PC-3 (cell line): ENCODE measurements at regions not wholly inside any gene's neighbourhood (a gene's known extent, or its start where the extent isn't known, plus 50 kb on each side); places are given as distances from the start of the nearest gene placed in this dataset.

Source experiments
- ATAC-seq: fragments of 200-7000 bp; cut with Tn5 transposase; 2 replicates; pipeline ENCODE4 v1.9.1; 2020; ENCODE audit warnings: mild to moderate bottlenecking, moderate library complexity
- BruUV-seq: library from RNA; stranded (reverse); fragments of 400-500 nt; replicated peaks from 2 replicates; lab custom pipeline; 2021; lab: Mats Ljungman, UMichigan
- CTCF ChIA-PET: fragments of 300-600 bp; sonication (Branson Sonifier 250); formaldehyde crosslinking; loops from one replicate; lab custom pipeline; 2022; ENCODE audit warnings: antibody characterized with exemption; lab: Charles Lee
- POLR2A ChIA-PET: fragments of 300-600 bp; sonication (Branson Sonifier 250); formaldehyde crosslinking; loops from one replicate; lab custom pipeline; 2022; ENCODE audit warnings: antibody characterized with exemption; ENCODE audit not compliant: unreplicated experiment; lab: Charles Lee
- DNase-seq: peaks from one replicate; pipeline ENCODE4 v3.0.0-alpha.2; 2015
- H2AFZ ChIP-seq: fragments of 300-600 bp; sonication (generic); 2 replicates; pipeline ENCODE4 v1.6.0; 2016; ENCODE audit warnings: antibody characterized with exemption, low read length
- H3F3A ChIP-seq: fragments of 300-600 bp; sonication (generic); one replicate; pipeline ENCODE4 v1.6.0; 2017; ENCODE audit warnings: antibody characterized with exemption, low read length, control low read depth, mild to moderate bottlenecking; ENCODE audit not compliant: unreplicated experiment
- H3K27ac ChIP-seq: fragments of 300-600 bp; sonication (generic); 2 replicates; pipeline ENCODE4 v1.5.1; 2016; ENCODE audit warnings: mild to moderate bottlenecking, low read length
- H3K27me3 ChIP-seq: fragments of 300-600 bp; sonication (generic); 2 replicates; pipeline ENCODE4 v1.6.1; 2016; ENCODE audit warnings: low read length, mixed read lengths
- H3K36me3 ChIP-seq: fragments of 300-600 bp; sonication (generic); 2 replicates; pipeline ENCODE4 v1.6.1; 2016; ENCODE audit warnings: low read depth, mixed run types, low read length, mixed read lengths
- H3K4me1 ChIP-seq: fragments of 300-600 bp; sonication (generic); 2 replicates; pipeline ENCODE4 v1.5.1; 2016; ENCODE audit warnings: low read length; ENCODE audit not compliant: insufficient read depth
- H3K4me2 ChIP-seq: fragments of 300-600 bp; sonication (generic); 2 replicates; pipeline ENCODE4 v1.6.0; 2016; ENCODE audit warnings: low read length
- H3K4me3 ChIP-seq: fragments of 300-600 bp; sonication (generic); 2 replicates; pipeline ENCODE4 v1.5.1; 2016; ENCODE audit warnings: mild to moderate bottlenecking, low read length, mixed read lengths
- H3K79me2 ChIP-seq: fragments of 300-600 bp; sonication (generic); 2 replicates; pipeline ENCODE4 v1.6.1; 2017; ENCODE audit warnings: low read length, mixed read lengths
- H3K9ac ChIP-seq: fragments of 300-600 bp; sonication (generic); 2 replicates; pipeline ENCODE4 v1.6.0; 2016; ENCODE audit warnings: mild to moderate bottlenecking, low read length
- H3K9me2 ChIP-seq: fragments of 300-600 bp; sonication (generic); replicated peaks from 2 replicates; pipeline ENCODE4 v1.6.1; 2016; ENCODE audit warnings: mixed run types, low read length, mixed read lengths
- H3K9me3 ChIP-seq: fragments of 300-600 bp; sonication (generic); 2 replicates; pipeline ENCODE4 v1.6.1; 2016; ENCODE audit warnings: low read length, mixed read lengths
- H4K20me1 ChIP-seq: fragments of 300-600 bp; sonication (generic); 2 replicates; pipeline ENCODE4 v1.6.1; 2016; ENCODE audit warnings: low read length, mixed read lengths
- EZH2 ChIP-seq: fragments of 300-600 bp; sonication (generic); IDR thresholded peaks from one replicate; pipeline ENCODE4 v1.6.1; 2017; ENCODE audit warnings: antibody characterized with exemption, mild to moderate bottlenecking, low read length; ENCODE audit not compliant: unreplicated experiment
- EZH2phosphoT487 ChIP-seq: fragments of 300-600 bp; sonication (generic); IDR thresholded peaks from 2 replicates; pipeline ENCODE4 v1.6.1; 2018; ENCODE audit warnings: mild to moderate bottlenecking, antibody characterized with exemption, low read length, borderline replicate concordance
- intact Hi-C: fragments of 100-400 bp; cut with micrococcal nuclease; formaldehyde crosslinking; loops from 2 replicates; pipeline ENCODE4 v1.9.0; 2023
- TF ChIP-seq, protein P1 (sequence below): fragments of 300-600 bp; sonication (generic); conservative IDR thresholded peaks from 2 replicates; pipeline ENCODE4 v1.5.1; 2017; ENCODE audit warnings: antibody characterized with exemption, low read depth, mild to moderate bottlenecking, low read length

DNA sequence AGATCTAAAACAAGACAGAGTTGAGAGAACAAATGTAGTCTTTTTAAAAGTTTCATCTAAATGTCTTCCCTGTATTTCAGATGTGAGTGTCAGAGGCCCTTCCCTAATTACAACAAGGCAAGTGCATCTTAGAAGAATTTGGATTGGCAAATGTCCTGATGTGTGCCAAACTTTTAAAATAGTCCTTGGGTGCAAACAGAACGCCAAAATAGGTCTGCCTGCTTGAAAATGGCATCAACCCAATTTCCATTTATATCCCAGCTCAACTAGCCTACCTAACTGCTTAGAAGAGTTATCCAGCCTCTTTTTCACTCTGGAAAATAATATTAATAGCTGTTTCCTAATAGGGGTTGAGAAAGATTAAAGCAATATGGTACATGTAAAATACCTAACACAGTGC lies 311.8 kb upstream of the ARRDC4 start:
- intact Hi-C loops: no loop called here
- no peak for DNase-seq
- peaks cover 15% of the 10 kb centered on the region for H3K27me3 ChIP-seq
- no peak overlapping the region for H3K9ac ChIP-seq
- no peak overlapping the region for H3K4me2 ChIP-seq
- H3F3A ChIP-seq: no peaks in the 10 kb centered on the region
- no peaks in the 10 kb centered on the region for H3K9me2 ChIP-seq
- H3K79me2 ChIP-seq: no peaks in the 10 kb centered on the region
- H4K20me1 ChIP-seq: no peaks in the 10 kb centered on the region
- ATAC-seq: no peak
- TF ChIP-seq EZH2: no peak
- TF ChIP-seq, protein P1, sequence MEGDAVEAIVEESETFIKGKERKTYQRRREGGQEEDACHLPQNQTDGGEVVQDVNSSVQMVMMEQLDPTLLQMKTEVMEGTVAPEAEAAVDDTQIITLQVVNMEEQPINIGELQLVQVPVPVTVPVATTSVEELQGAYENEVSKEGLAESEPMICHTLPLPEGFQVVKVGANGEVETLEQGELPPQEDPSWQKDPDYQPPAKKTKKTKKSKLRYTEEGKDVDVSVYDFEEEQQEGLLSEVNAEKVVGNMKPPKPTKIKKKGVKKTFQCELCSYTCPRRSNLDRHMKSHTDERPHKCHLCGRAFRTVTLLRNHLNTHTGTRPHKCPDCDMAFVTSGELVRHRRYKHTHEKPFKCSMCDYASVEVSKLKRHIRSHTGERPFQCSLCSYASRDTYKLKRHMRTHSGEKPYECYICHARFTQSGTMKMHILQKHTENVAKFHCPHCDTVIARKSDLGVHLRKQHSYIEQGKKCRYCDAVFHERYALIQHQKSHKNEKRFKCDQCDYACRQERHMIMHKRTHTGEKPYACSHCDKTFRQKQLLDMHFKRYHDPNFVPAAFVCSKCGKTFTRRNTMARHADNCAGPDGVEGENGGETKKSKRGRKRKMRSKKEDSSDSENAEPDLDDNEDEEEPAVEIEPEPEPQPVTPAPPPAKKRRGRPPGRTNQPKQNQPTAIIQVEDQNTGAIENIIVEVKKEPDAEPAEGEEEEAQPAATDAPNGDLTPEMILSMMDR: no peak
- no peak for TF ChIP-seq EZH2phosphoT487
- H3K36me3 ChIP-seq: no peaks in the 10 kb centered on the region
- H3K4me1 ChIP-seq: no peaks in the 10 kb centered on the region
- no peak overlapping the region for H3K4me3 ChIP-seq
- no peak overlapping the region for H3K27ac ChIP-seq
- CTCF ChIA-PET: no interaction called here
- POLR2A ChIA-PET: no interaction called here
- no peak overlapping the region for H2AFZ ChIP-seq
- no TSS peak for BruUV-seq
- H3K9me3 ChIP-seq: no peaks in the 10 kb centered on the region

DNA sequence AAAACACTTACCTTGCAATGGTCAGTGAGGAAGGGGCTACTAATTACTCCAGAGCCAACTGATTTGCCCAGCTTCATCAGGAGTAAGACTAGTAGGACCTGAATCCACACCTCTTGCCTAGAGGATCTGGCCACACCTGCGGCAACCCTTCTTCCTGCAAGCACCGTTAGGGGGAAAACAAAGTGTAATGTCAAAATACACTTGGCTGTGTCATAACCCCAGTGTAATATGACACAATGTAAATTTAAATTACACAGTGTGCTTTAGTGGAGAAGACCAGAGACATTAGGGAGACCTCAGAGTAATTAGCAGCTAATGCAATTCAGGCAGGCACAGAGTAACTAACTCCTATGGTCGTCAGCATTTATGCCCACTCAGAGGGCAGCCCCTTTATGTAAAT lies 308.5 kb upstream of the ARRDC4 start:
- Histone ChIP-seq H3K9ac (no peak overlapping the region), H3K79me2 (no peaks in the 10 kb centered on the region), H3K27me3 (peaks cover 21% of the 10 kb centered on the region), H3K36me3 (no peaks in the 10 kb centered on the region), H3F3A (no peaks in the 10 kb centered on the region), H3K4me1 (no peaks in the 10 kb centered on the region), H3K4me2 (no peak overlapping the region), H3K27ac (no peak overlapping the region), H2AFZ (no peak overlapping the region), H4K20me1 (no peaks in the 10 kb centered on the region), H3K9me2 (no peaks in the 10 kb centered on the region), H3K4me3 (no peak overlapping the region), H3K9me3 (no peaks in the 10 kb centered on the region)
- no TSS peak for BruUV-seq
- ATAC-seq (no peak), DNase-seq (no peak)
- intact Hi-C loops: no loop called here
- POLR2A ChIA-PET: no interaction called here
- TF ChIP-seq EZH2phosphoT487 (no peak), EZH2 (no peak)
- TF ChIP-seq, protein P1: no peak
- CTCF ChIA-PET: no interaction called here

DNA sequence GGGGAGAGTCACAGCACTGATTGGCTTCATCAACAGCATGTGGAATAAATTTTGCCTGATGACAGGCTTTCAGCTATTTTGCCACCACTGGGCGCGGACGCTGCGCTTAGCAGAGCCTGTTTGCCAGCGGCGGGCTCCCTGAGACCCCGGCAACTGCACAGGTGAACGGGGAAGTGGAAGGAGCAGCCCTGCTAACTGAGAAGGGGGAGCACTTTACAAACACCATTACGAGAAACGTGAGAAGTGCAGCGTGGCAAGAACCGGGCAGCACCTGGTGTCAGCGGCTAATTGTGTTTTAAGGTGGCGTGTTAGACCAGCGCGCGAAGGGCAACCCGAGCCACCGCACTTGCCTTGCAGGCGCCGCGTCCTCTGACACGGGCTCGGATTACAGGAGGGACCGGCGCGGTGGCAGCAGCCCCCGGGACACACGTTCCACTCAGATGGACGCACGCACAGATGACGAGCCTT lies 307.8 kb upstream of the ARRDC4 start:
- Histone ChIP-seq H3K27ac (no peak overlapping the region), H3K9ac (no peak overlapping the region), H3K4me3 (no peak overlapping the region), H3K79me2 (no peaks in the 10 kb centered on the region), H3F3A (no peaks in the 10 kb centered on the region), H2AFZ (no peak overlapping the region), H3K36me3 (no peaks in the 10 kb centered on the region), H3K27me3 (peaks cover 21% of the 10 kb centered on the region), H3K4me2 (no peak overlapping the region), H3K9me3 (no peaks in the 10 kb centered on the region), H3K9me2 (no peaks in the 10 kb centered on the region), H3K4me1 (no peaks in the 10 kb centered on the region), H4K20me1 (no peaks in the 10 kb centered on the region)
- CTCF ChIA-PET: no interaction called here
- ATAC-seq: no peak
- intact Hi-C loops: no loop called here
- POLR2A ChIA-PET: no interaction called here
- TF ChIP-seq EZH2phosphoT487: no peak
- no TSS peak for BruUV-seq
- no peak for DNase-seq
